Retinal pigment epithelial cell (primary cell): ENCODE measurements at regions not wholly inside any gene's neighbourhood (a gene's known extent, or its start where the extent isn't known, plus 50 kb on each side); places are given as distances from the start of the nearest gene placed in this dataset.

ENCODE experiments used
- DNase-seq: peaks from one replicate; pipeline ENCODE4 v3.0.0-alpha.2; 2010; ENCODE audit warnings: low read depth
- H3K4me3 ChIP-seq: 2 replicates; pipeline ENCODE4 v1.5.1; 2011; ENCODE audit warnings: mild to moderate bottlenecking, low read length, control low read depth, moderate library complexity
- TF ChIP-seq, protein P1 (sequence below): conservative IDR thresholded peaks from 2 replicates; pipeline ENCODE4 v1.5.1; 2011; ENCODE audit warnings: low read depth, low read length, control low read depth, inconsistent platforms

DNA sequence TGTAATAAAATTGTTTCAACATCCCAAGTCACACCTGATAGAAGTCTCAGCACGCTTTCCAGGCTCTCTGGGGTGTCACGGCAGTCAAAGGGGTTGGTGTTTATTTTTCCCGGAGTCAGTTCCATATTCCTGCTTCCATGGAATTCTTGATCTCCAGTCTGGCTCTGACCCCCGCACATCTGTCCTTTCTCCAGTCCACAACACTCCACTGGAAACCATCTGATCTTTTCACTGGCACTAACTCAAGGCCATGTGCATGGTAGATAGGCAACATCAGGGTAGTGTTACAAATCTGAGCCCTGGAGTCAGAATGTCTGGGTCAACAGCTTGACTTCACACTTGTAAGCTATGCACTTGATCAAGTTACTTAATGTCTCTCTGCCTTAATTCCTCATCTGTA is 176.2 kb downstream of the WDR11 start:
- H3K4me3 ChIP-seq: no peak overlapping the region
- TF ChIP-seq, protein P1, sequence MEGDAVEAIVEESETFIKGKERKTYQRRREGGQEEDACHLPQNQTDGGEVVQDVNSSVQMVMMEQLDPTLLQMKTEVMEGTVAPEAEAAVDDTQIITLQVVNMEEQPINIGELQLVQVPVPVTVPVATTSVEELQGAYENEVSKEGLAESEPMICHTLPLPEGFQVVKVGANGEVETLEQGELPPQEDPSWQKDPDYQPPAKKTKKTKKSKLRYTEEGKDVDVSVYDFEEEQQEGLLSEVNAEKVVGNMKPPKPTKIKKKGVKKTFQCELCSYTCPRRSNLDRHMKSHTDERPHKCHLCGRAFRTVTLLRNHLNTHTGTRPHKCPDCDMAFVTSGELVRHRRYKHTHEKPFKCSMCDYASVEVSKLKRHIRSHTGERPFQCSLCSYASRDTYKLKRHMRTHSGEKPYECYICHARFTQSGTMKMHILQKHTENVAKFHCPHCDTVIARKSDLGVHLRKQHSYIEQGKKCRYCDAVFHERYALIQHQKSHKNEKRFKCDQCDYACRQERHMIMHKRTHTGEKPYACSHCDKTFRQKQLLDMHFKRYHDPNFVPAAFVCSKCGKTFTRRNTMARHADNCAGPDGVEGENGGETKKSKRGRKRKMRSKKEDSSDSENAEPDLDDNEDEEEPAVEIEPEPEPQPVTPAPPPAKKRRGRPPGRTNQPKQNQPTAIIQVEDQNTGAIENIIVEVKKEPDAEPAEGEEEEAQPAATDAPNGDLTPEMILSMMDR: no peak
- no peak for DNase-seq

DNA sequence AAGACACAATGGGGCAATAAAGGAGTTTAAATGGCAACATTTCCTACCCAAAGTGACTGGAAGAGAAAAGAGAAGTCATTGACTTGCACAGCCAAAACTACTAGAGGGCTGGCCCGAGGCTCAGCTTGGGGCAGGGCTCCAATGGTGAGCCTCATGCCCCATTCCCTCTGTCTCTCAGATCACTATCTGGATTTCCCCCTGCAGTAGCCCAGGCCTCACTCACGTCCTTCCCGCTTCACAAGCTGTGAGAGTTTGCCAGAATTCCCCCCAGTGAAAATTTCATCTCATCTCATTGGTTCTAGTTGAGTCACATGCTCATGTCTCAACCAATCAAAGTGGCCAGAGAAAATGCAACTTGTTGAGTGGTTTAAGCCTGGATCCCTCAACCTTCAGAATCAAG is 181.3 kb downstream of the WDR11 start:
- TF ChIP-seq, protein P1: no peak

DNA sequence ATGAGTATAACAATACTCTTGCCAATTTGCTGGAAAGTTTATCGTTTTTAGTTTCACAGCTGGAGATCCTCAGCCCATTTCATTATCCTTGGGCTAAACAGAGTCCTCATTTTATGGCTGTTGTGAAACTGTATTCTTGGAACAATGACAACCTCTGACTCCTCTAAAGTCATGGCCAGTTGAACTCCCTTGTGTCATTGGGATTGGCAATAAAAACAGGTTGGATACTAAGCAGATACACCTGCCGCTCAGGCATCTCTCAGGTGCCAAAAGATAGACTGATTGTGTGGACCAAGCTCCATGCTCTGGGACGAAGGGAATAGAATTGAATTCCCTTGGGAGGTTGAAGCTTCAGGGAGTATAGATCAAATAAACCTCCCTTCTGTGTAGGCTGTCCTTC is 182.2 kb downstream of the WDR11 start:
- DNase-seq: no peak
- TF ChIP-seq, protein P1: no peak
- H3K4me3 ChIP-seq: no peak overlapping the region

More for the DNA sequence above, 181.3 kb downstream of the WDR11 start:
- DNase-seq: no peak
- no peak overlapping the region for H3K4me3 ChIP-seq

DNA sequence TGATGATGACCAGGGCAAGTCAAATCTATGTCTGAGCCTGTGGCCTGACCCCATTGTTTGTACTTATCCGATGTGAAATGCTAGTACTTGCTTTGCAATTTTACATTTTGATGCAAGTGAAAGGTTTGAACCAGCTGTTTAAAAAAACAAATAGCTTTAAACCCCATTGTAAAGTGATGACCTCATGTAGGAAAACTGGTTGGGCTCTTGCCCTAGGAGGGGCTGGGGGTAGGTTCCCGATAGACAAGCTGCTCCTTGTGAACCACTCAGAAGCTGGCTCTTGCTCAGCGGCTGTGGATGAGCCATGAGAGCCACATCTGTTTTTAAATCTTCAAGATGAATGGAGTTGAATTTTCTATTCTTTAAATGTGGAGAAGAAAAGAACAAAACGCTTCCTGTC is 185.3 kb downstream of the WDR11 start:
- H3K4me3 ChIP-seq: no peak overlapping the region
- TF ChIP-seq, protein P1: no peak
- DNase-seq: no peak

DNA sequence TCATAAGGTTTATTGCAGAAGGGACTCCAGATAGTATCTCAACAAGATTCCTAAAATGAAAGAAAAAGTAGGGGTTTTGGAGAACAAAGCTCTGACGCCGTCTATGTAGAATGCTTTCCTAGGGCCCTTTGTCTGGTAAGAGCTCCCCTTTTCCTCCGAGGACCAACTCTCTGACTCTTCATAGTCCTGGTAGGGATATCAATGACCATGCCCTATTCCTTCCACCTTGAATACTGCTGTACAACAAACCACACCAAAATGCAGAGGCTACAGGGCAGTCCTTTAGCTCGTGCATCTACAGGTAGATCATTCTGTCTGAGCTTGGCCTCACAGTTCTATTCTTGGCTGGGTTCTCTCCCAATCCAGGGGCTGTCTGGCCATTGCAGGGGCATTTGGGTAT is 190.3 kb downstream of the WDR11 start:
- H3K4me3 ChIP-seq: no peak overlapping the region
- TF ChIP-seq, protein P1: no peak
- DNase-seq: no peak

DNA sequence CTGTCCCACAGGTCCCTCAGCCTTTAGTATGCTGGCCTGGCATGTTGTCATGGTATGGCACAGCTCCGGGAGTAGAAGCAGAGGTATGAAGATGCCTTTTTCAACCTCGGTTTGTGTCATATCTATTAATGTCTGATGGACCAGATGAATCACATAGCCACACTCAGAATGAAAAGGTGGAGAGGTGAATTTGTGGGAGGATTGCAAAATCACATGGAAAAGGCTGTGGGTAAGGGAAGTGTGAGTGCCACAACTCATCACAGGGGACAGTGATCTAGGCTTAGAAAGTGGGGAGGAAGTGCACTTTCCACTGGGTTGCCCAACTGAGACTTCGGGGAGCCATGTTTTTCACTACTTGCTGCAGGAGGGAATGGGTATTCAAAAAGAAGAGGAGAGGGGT is 190.7 kb downstream of the WDR11 start:
- no peak overlapping the region for H3K4me3 ChIP-seq
- DNase-seq: no peak
- TF ChIP-seq, protein P1: no peak

DNA sequence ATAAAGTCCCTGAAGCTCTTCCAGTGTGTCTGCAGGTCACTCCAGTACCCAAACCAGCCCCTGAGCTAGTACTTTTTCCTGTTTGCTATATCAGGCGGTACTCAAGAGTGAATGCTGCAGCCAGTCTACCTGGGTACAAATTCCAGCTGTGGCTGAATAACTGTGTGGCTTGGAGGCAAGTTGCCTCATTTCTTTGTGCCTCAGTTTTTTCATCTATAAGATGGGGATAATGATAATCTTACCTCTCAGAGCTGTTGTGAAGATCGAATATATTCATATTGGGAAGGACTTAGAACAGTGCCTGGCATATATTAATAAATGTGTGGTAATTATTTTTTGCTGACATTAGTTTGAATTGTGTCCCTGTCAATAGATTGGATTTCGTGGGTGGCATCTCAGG is 191.2 kb downstream of the WDR11 start:
- H3K4me3 ChIP-seq: no peak overlapping the region
- no peak for DNase-seq
- TF ChIP-seq, protein P1: no peak
